ENCODE measurements at regions not wholly inside any gene's neighbourhood (a gene's known extent, or its start where the extent isn't known, plus 50 kb on each side); places are given as distances from the start of the nearest gene placed in this dataset.

GRCh38 chr4:137711502-137711901, 179.2 kb upstream of the PCDH18 start:
- TF ChIP-seq CTCF (IDR thresholded peaks at IDR 0.05) (no peak), POLR2A (IDR thresholded peaks at IDR 0.05) (no peak)

All from body of pancreas (tissue), 4 donors.